ENCODE measurements at regions not wholly inside any gene's neighbourhood (a gene's known extent, or its start where the extent isn't known, plus 50 kb on each side); places are given as distances from the start of the nearest gene placed in this dataset.

DNA sequence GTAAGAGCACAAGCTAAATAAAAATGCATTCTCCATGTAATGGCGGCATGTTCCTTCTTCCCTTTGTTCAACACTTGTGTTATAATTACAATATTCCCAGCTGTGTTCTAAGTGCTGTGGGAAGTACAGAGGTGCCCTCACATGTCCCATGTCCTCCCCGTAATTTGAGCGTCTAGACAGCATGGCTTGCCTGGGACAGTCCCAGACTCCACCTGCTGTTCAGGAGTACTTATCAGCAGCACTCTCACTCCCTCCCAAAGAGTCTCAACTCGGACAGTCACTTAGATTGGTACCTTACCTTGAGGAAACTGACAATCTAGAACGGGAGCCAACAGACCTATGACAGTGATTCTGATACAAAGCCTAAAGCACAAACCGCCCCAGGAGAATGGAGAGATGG is 370.5 kb downstream of the EIPR1 start:
- peaks cover 1% of the 10 kb centered on the region for H3K9me3 Mint-ChIP-seq
- H3K27ac Mint-ChIP-seq: no peak overlapping the region
- no peaks in the 10 kb centered on the region for H3K36me3 Mint-ChIP-seq
- peaks cover 15% of the 10 kb centered on the region for H3K27me3 Mint-ChIP-seq
- DNase-seq (ENCODE audit: low spot score in 2 of 2) (no peak), ATAC-seq (ENCODE audit: low read depth) (no peak)
- H3K4me3 Mint-ChIP-seq: no peak overlapping the region
- H3K4me1 Mint-ChIP-seq: no peaks in the 10 kb centered on the region

DNA sequence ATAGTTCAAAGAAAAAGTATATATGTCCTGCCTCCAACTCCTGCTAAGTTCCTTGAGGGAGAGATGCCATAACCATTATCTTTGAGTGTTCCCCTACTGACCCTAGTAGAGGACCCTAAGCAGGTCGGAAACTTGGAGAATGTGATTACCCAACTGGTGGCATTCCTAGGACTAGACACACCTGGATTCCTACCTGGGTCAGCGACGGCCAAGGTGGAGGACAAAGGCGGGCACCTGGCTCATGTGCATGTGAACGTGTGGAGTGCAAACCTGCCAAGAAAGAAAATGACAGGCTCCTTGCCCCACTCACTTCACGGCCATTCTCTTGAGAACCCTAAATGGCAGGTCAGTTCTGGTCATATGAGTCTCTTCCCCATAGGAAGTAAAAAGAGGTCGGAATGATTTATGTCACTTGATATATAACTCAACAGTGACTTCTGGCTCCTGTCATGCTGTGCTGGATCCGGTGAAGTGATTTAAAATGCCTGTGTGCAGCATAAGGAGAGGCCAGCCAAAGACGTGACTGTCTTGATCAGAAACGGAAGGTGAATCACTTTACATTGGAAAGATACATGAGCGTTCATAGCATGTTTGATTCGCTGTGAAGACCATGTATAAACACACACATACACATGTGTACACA is 371.6 kb downstream of the EIPR1 start:
- DNase-seq (ENCODE audit: low spot score in 2 of 2): no peak
- Mint-ChIP-seq H3K9me3 (no peaks in the 10 kb centered on the region), H3K4me3 (no peak overlapping the region), H3K27ac (no peak overlapping the region), H3K4me1 (peaks cover 5% of the 10 kb centered on the region), H3K36me3 (no peaks in the 10 kb centered on the region), H3K27me3 (peaks cover 19% of the 10 kb centered on the region)
- no peak for ATAC-seq (ENCODE audit: low read depth)

DNA sequence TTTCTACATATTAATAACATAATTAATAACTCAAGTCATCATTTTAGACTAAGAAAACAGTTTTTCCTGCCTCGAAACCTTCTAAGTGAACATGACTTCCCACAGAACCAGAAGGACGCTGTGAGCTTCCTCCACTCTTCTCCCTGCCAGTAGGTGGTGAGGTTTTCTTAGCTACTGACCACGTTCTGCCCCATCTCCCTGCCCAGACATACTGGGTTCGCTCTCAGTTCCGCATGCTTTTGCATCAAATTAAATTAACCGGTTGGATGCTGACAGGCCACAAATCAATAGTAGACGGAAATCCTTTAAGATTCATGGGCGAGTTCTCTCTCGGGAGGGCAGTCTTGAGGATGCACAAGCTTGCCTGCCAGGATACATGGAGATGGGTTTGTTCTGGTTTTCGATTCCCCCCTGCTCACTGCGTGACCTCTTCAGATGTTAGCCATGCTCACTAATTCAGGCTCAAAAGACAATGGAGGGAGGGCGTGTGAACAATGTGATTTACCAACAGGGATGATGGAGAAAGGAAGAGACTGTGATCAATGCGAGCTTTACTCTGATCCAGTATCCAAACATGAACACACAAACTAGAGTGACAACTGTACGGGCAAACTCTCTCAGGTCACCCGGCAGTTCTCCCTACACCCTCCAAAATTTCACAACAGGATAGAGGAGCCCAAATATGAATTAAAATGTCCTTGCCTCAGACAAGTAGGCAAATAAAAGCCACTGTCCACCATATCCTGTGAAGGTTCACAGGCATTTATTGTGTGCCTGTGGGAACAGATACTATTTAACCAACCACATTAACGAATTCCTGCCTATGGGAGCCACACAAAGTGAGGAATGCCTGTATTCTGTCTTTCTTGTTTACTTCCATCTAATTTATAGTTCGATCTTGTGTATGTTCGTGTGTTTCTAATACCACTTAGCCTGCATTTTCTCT is 375.7 kb downstream of the EIPR1 start:
- Mint-ChIP-seq H3K27ac (no peak overlapping the region), H3K9me3 (no peaks in the 10 kb centered on the region), H3K4me1 (peaks cover 5% of the 10 kb centered on the region), H3K27me3 (peaks cover 9% of the 10 kb centered on the region), H3K36me3 (no peaks in the 10 kb centered on the region), H3K4me3 (no peak overlapping the region)
- DNase-seq (ENCODE audit: low spot score in 2 of 2) (no peak), ATAC-seq (ENCODE audit: low read depth) (no peak)

DNA sequence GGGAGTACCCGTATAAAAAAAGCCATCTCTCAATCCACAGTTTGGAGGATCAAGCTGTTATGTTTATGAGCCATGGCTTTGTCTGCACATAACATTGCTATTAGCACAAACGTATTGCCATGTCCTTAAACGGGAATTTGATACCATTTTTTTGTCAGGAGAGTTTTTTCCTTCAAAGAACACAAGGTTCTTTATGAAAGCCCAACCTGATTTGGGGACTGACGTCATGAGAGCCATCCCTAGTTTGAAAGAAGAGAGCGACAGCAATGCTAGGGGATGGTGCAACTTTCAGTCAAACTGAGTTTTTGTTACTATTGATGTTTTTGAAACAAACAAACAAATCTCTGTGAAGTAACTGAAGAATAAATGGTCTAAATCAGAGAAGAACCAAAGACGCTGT is 376.6 kb downstream of the EIPR1 start:
- DNase-seq (ENCODE audit: low spot score in 2 of 2) (no peak), ATAC-seq (ENCODE audit: low read depth) (no peak)
- Mint-ChIP-seq H3K9me3 (no peaks in the 10 kb centered on the region), H3K4me1 (peaks cover 5% of the 10 kb centered on the region), H3K27ac (no peak overlapping the region), H3K27me3 (peaks cover 8% of the 10 kb centered on the region), H3K36me3 (no peaks in the 10 kb centered on the region), H3K4me3 (no peak overlapping the region)

DNA sequence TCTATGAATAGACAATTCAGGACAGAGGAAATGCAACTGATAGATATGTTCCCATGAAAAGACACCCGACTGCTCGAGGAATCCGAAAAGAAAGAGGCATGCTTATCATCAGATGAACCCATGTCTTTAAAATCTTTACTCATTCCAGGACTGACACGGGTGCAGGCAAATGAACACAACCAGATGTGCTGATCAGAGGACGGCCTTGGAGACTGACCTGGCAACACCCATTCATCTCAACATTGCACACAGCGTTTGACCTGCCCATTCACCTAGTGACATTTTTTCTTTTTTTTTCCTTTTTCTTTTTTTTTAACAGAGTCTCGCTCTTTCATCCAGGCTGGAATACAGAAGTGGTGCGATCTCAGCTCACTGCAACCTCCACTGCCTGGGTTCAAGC is 377.5 kb downstream of the EIPR1 start:
- Mint-ChIP-seq H3K4me1 (peaks cover 5% of the 10 kb centered on the region), H3K27me3 (peaks cover 7% of the 10 kb centered on the region), H3K9me3 (no peaks in the 10 kb centered on the region), H3K4me3 (no peak overlapping the region), H3K27ac (no peak overlapping the region), H3K36me3 (no peaks in the 10 kb centered on the region)
- ATAC-seq (ENCODE audit: low read depth) (no peak), DNase-seq (ENCODE audit: low spot score in 2 of 2) (no peak)

DNA sequence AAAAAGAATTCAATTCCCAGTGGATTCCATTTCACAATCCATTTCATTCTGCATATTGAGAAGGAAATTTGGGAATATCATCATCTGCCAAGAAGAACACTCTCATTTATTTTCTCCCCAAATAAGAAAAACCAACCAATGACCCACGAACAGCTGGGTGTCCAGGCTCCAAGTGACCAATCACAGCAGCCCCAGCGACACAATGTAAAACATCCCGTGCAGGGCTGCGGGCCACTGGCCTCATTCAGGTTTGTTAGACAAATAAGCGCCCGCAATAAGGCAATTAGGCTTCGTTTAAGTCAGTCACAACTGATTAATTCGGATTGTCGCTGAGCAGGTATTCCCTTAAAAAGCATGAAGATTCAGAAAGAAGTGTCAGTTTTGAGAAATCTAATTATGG is 378.6 kb downstream of the EIPR1 start:
- no peak for ATAC-seq (ENCODE audit: low read depth)
- DNase-seq (ENCODE audit: low spot score in 2 of 2): no peak
- Mint-ChIP-seq H3K4me1 (peaks cover 5% of the 10 kb centered on the region), H3K4me3 (no peak overlapping the region), H3K27ac (no peak overlapping the region), H3K27me3 (peaks cover 8% of the 10 kb centered on the region), H3K36me3 (no peaks in the 10 kb centered on the region), H3K9me3 (no peaks in the 10 kb centered on the region)

DNA sequence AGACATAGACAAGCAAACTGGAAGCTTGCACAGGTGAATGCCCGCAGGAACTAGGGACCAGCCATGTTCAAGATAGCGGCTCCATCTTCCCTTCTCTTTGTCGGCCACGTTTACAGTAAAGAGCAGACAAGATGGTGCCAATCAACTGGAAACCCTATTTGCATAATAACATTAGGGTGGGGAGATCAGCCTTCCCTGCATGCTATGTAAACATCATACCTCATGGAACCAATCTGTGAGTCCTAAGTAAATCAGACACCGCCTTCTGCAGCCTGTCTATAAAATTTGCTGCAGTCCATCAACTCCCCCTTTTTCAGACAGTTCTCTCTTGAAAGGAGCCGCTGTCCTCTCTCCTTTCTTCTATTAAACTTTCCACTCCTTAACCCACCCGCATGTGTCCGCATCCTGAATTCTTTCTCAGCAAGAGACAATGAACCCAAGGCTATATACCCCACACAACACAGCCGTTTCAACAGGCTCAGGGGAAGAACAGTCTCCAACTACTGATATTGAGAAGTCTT is 384.4 kb downstream of the EIPR1 start:
- ATAC-seq (ENCODE audit: low read depth) (no peak), DNase-seq (ENCODE audit: low spot score in 2 of 2) (no peak)
- H3K27ac Mint-ChIP-seq: no peak overlapping the region
- H3K36me3 Mint-ChIP-seq: no peaks in the 10 kb centered on the region
- H3K9me3 Mint-ChIP-seq: peaks cover 7% of the 10 kb centered on the region
- H3K4me3 Mint-ChIP-seq: no peak overlapping the region
- H3K27me3 Mint-ChIP-seq: peaks cover 8% of the 10 kb centered on the region
- H3K4me1 Mint-ChIP-seq: no peaks in the 10 kb centered on the region

DNA sequence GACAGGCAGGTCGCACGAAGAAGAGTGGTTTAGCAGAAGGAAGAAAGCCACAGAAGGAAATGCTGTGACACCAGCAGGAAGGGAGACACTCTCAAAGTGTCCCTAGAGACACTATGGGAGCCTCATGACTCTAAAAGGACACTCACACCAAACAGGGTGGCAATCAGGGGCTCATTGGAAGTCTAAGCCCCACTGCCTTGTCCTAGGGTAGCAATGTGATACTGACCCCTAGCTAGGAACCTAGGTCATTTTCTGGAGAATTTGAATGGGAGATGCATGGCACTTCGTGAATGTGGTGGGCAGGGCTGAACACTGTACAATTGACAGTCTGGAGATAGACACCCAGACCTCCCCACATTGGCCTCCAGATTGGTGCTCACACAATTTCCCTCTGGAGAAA is 385.0 kb downstream of the EIPR1 start:
- ATAC-seq (ENCODE audit: low read depth) (no peak), DNase-seq (ENCODE audit: low spot score in 2 of 2) (no peak)
- peaks cover 7% of the 10 kb centered on the region for H3K9me3 Mint-ChIP-seq
- H3K27me3 Mint-ChIP-seq: peaks cover 8% of the 10 kb centered on the region
- no peak overlapping the region for H3K4me3 Mint-ChIP-seq
- H3K36me3 Mint-ChIP-seq: no peaks in the 10 kb centered on the region
- no peaks in the 10 kb centered on the region for H3K4me1 Mint-ChIP-seq
- H3K27ac Mint-ChIP-seq: no peak overlapping the region

DNA sequence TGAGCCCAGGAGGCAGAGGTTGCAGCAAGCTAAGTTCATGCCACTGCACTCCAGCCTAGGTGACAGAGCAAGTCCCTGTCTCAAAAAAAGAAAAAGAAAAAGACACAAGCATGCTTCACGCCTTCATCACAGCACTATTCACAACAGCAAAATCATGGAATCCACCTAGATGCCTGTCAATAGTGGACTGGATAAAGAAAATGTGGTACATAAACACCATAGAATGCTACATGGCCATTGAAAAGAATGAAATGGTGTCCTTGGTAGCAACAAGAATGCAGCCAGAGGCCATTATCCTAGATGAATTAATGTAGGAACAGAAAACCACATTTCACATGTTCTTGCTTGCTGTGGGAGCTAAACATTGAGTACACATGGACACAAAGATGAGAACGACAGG is 392.6 kb downstream of the EIPR1 start:
- DNase-seq (ENCODE audit: low spot score in 2 of 2): no peak
- ATAC-seq (ENCODE audit: low read depth): no peak
- no peak overlapping the region for H3K4me3 Mint-ChIP-seq
- H3K9me3 Mint-ChIP-seq: peaks cover 7% of the 10 kb centered on the region
- H3K36me3 Mint-ChIP-seq: no peaks in the 10 kb centered on the region
- no peaks in the 10 kb centered on the region for H3K27me3 Mint-ChIP-seq
- no peak overlapping the region for H3K27ac Mint-ChIP-seq
- H3K4me1 Mint-ChIP-seq: no peaks in the 10 kb centered on the region

DNA sequence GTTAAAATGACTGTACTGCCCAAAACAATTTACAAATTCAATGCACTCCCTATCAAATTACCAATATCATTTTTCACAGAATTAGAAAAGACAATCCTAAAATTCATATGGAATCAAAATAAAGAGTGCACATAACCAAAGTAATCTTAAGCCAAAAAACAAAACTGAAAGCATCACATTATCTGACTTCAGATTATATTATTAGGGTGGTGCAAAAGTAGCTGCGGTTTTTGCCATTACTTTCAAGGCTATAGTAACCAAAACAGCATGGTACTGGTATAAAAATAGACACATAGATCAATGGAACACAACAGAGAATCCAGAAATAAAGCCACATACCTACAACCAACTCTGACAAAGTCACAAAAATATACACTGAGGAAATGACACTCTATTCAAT is 396.6 kb downstream of the EIPR1 start:
- Mint-ChIP-seq H3K4me3 (no peak overlapping the region), H3K27me3 (no peaks in the 10 kb centered on the region), H3K27ac (no peak overlapping the region), H3K4me1 (no peaks in the 10 kb centered on the region), H3K9me3 (peaks cover 1% of the 10 kb centered on the region), H3K36me3 (no peaks in the 10 kb centered on the region)
- ATAC-seq (ENCODE audit: low read depth) (no peak), DNase-seq (ENCODE audit: low spot score in 2 of 2) (no peak)

DNA sequence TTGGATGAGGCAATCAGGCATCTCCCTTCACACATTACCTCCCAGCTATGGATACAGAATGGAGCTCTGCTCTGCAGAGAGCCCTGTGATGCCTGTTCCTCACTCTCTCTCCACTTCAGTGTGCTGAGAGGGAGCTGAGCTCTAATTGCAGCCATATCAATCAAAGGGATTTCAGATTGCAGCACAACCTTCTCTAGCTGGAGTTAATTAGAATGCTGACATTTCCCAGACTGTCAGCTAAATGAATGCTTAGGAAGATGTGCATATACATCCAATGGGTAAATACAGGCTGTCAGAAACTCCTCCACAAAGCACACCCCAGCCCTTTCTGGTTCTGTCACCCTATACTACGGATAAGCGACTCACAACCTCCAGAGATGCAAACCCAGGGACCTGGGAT is 402.6 kb downstream of the EIPR1 start:
- no peak for ATAC-seq (ENCODE audit: low read depth)
- no peaks in the 10 kb centered on the region for H3K36me3 Mint-ChIP-seq

DNA sequence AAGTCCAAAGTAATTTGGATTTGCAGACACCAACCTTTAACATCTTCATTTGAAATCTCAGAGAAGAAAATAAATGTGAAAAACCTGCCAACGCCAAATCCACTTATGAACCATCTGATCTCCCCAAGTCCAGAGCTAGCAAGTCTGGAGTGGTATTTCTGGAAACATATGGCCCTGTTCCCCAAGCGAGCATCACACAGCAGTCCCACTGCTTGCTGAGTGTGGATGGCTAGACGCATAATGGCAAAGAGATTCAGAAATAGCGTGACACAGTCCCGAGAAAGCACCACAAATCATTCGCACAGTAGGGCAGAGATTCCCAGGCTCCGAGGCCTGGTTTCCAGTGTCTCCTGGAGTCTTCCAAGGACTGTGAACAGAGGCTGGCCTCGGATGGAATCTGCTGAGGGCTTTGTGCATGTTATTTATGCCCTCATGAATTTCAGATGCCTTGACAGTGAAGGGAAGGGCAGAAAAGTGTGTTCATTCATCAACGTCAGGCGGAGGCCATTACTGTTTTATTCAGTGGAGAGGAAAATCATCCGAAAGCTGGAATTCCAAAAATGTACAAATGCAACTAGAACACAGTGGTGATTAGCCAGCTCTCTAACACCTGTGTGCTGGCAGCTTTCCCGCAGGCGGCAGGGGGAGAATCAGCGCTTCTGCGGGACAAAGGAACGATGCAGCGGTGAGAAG is 417.0 kb downstream of the EIPR1 start:
- no peak overlapping the region for H3K4me3 Mint-ChIP-seq
- no peak overlapping the region for H3K27ac Mint-ChIP-seq
- H3K36me3 Mint-ChIP-seq: no peaks in the 10 kb centered on the region
- no peak for DNase-seq (ENCODE audit: low spot score in 2 of 2)
- peaks cover 3% of the 10 kb centered on the region for H3K27me3 Mint-ChIP-seq
- no peaks in the 10 kb centered on the region for H3K4me1 Mint-ChIP-seq
- H3K9me3 Mint-ChIP-seq: peaks cover 1% of the 10 kb centered on the region
- ATAC-seq (ENCODE audit: low read depth): no peak

More for the DNA sequence above, 402.6 kb downstream of the EIPR1 start:
- H3K4me1 Mint-ChIP-seq: no peaks in the 10 kb centered on the region
- H3K27ac Mint-ChIP-seq: no peak overlapping the region
- H3K9me3 Mint-ChIP-seq: peaks cover 3% of the 10 kb centered on the region
- H3K27me3 Mint-ChIP-seq: peaks cover 8% of the 10 kb centered on the region
- no peak for DNase-seq (ENCODE audit: low spot score in 2 of 2)
- H3K4me3 Mint-ChIP-seq: no peak overlapping the region

DNA sequence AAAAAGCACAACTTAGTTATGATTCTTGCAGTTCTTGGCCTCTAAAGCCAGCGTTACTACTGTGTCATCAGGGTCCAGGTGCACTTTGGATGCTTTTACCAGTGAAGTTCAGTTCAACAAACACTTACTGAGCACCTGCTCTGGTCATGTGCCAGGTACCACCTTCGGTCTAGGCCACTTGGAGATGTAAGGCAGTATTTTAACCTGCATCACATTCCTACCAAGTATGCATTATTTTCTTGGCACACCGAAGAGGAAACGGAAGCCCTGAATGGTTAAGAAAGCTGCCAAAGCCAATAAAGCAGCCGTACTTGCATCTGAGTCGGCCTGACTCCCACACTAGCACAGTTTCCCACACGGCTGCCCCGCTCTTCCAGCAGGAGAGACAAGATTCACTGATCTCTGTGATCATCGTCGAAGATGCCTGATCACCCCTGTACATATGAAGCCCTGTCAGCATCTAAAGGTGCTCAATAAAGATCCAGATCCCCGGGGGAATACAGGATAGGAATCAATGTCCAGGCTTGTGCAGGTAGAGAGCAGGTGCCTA is 427.1 kb downstream of the EIPR1 start:
- Mint-ChIP-seq H3K27me3 (peaks cover 2% of the 10 kb centered on the region), H3K4me1 (no peaks in the 10 kb centered on the region), H3K36me3 (no peaks in the 10 kb centered on the region), H3K9me3 (peaks cover 5% of the 10 kb centered on the region), H3K27ac (no peak overlapping the region), H3K4me3 (no peak overlapping the region)
- no peak for DNase-seq (ENCODE audit: low spot score in 2 of 2)
- ATAC-seq (ENCODE audit: low read depth): no peak

DNA sequence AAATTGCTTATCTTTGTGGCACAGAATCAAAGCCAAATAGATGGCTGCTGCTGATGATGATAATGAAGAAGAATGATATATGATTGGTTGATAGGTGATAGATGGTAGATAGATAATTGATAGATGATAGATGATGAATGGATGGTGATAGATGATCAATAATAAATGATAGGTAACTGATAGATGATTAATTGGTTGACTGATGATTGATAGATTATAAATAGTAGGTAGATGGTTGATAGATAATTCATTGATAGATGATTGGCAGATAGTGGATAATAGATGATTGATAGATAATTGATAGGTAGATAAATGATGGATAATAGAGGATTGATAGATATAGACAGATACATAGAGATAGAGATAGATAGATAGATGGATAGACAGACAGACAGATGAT is 430.2 kb downstream of the EIPR1 start:
- Mint-ChIP-seq H3K4me3 (no peak overlapping the region), H3K27ac (no peak overlapping the region), H3K4me1 (no peaks in the 10 kb centered on the region), H3K9me3 (peaks cover 8% of the 10 kb centered on the region), H3K27me3 (peaks cover 2% of the 10 kb centered on the region), H3K36me3 (no peaks in the 10 kb centered on the region)
- DNase-seq (ENCODE audit: low spot score in 2 of 2): no peak
- ATAC-seq (ENCODE audit: low read depth): no peak
